Type B pancreatic cell (in vitro differentiated cells): ENCODE measurements at regions not wholly inside any gene's neighbourhood (a gene's known extent, or its start where the extent isn't known, plus 50 kb on each side); places are given as distances from the start of the nearest gene placed in this dataset.

Experiments used
- DNase-seq: peaks from one replicate; pipeline ENCODE4 v3.0.0; 2021; ENCODE audit warnings: mixed read lengths; ENCODE audit not compliant: unreplicated experiment; ENCODE audit errors: extremely low spot score
- H3K27ac Mint-ChIP-seq: 2 replicates; pipeline ENCODE4 v1.8.0; 2021; ENCODE audit warnings: mild to moderate bottlenecking, mixed read lengths
- H3K27me3 Mint-ChIP-seq: 2 replicates; pipeline ENCODE4 v1.8.0; 2021; ENCODE audit warnings: mixed read lengths
- H3K36me3 Mint-ChIP-seq: 2 replicates; pipeline ENCODE4 v1.8.0; 2021; ENCODE audit warnings: mixed read lengths
- H3K4me1 Mint-ChIP-seq: one replicate; pipeline ENCODE4 v1.8.0; 2021; ENCODE audit warnings: mixed read lengths; ENCODE audit not compliant: unreplicated experiment
- H3K4me3 Mint-ChIP-seq: 2 replicates; pipeline ENCODE4 v1.8.0; 2021; ENCODE audit warnings: mild to moderate bottlenecking, mixed read lengths
- H3K9me3 Mint-ChIP-seq: 2 replicates; pipeline ENCODE4 v1.8.0; 2021; ENCODE audit warnings: mixed read lengths
- TF ChIP-seq, protein P1 (sequence below): fragments of 200-600 bp; sonication (generic); conservative IDR thresholded peaks from 2 replicates; pipeline ENCODE4 v1.5.0; 2021; ENCODE audit warnings: antibody characterized with exemption, mild to moderate bottlenecking

DNA sequence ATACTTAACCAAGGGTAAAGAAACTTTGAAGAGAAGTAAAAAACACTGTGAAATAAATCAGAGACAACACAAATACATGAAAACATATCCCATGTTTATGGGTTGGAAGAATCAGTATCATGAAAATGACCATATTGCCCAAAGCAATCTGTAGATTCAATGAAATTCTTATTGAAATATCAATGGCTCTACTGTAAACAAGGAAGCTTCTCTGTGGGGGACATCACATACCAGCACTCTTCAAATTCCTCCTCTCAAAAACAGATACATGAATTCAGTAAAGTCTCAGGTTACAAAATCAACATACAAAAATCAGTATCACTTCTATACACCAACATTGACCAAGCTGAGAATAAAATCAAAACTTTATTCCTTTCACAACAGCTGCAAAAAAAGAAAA is 63.5 kb upstream of the CNTNAP5 start:
- Mint-ChIP-seq H3K27ac (no peak overlapping the region), H3K27me3 (no peaks in the 10 kb centered on the region), H3K36me3 (no peaks in the 10 kb centered on the region), H3K9me3 (peaks cover 6% of the 10 kb centered on the region), H3K4me1 (no peaks in the 10 kb centered on the region), H3K4me3 (no peak overlapping the region)
- TF ChIP-seq, protein P1, sequence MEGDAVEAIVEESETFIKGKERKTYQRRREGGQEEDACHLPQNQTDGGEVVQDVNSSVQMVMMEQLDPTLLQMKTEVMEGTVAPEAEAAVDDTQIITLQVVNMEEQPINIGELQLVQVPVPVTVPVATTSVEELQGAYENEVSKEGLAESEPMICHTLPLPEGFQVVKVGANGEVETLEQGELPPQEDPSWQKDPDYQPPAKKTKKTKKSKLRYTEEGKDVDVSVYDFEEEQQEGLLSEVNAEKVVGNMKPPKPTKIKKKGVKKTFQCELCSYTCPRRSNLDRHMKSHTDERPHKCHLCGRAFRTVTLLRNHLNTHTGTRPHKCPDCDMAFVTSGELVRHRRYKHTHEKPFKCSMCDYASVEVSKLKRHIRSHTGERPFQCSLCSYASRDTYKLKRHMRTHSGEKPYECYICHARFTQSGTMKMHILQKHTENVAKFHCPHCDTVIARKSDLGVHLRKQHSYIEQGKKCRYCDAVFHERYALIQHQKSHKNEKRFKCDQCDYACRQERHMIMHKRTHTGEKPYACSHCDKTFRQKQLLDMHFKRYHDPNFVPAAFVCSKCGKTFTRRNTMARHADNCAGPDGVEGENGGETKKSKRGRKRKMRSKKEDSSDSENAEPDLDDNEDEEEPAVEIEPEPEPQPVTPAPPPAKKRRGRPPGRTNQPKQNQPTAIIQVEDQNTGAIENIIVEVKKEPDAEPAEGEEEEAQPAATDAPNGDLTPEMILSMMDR = no peak
- no peak for DNase-seq

DNA sequence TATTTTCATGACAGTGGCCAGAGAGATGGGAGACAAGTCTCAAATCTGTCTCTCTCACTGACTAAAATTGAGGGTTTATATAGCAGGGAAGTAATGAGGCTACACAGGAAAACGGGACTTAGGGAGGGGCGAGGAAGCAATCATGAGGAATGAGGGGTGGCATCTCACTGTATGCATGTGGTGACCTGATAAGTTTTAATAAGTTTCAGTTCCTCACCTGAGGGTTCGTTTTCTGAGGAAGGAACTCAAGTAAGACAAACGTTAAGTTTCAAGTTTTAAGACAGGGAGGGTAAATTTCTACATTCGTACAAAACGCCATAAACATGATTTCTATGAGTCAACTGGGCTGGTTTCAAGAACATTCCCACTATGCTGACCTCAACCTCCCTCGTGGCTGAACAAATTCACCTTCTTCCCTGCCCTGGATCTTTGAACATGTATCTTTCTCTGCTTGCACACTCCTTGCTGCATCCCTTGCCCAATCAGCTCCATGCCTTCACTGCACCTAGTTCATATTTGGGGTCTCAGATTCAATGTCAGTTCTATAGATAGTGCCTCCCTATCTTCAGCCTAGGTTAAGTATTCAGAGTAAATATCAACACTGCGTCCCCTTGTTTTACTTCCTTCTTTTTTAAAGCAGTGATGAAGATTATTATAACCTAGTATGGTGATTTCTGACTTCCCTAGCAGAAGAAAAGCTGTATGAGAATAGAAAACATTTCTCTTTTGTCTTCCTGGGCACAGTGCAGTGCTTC is 53.3 kb upstream of the CNTNAP5 start:
- TF ChIP-seq, protein P1 = no peak
- H3K4me3 Mint-ChIP-seq = no peak overlapping the region
- no peak for DNase-seq
- no peaks in the 10 kb centered on the region for H3K4me1 Mint-ChIP-seq
- no peaks in the 10 kb centered on the region for H3K9me3 Mint-ChIP-seq
- H3K27ac Mint-ChIP-seq = no peak overlapping the region
- H3K36me3 Mint-ChIP-seq = no peaks in the 10 kb centered on the region
- H3K27me3 Mint-ChIP-seq = no peaks in the 10 kb centered on the region
